ENCODE measurements at regions not wholly inside any gene's neighbourhood (a gene's known extent, or its start where the extent isn't known, plus 50 kb on each side); places are given as distances from the start of the nearest gene placed in this dataset.

GRCh38 chr12:107523775-107524535, 161.6 kb upstream of the PWP1 start (continued):
- TF ChIP-seq, protein P1, sequence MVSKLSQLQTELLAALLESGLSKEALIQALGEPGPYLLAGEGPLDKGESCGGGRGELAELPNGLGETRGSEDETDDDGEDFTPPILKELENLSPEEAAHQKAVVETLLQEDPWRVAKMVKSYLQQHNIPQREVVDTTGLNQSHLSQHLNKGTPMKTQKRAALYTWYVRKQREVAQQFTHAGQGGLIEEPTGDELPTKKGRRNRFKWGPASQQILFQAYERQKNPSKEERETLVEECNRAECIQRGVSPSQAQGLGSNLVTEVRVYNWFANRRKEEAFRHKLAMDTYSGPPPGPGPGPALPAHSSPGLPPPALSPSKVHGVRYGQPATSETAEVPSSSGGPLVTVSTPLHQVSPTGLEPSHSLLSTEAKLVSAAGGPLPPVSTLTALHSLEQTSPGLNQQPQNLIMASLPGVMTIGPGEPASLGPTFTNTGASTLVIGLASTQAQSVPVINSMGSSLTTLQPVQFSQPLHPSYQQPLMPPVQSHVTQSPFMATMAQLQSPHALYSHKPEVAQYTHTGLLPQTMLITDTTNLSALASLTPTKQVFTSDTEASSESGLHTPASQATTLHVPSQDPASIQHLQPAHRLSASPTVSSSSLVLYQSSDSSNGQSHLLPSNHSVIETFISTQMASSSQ (IDR thresholded peaks at IDR 0.05; ENCODE audit: low read depth) = no peak
- TF ChIP-seq, protein P1 (CRISPR knock-in tag; IDR thresholded peaks at IDR 0.05; ENCODE audit: borderline replicate concordance) = no peak
- TF ChIP-seq ZHX2 (IDR thresholded peaks at IDR 0.05; ENCODE audit: low read depth) = no peak
- no peak for TF ChIP-seq ZHX2 (CRISPR knock-in tag; IDR thresholded peaks at IDR 0.05; ENCODE audit: borderline replicate concordance)
- no peak for TF ChIP-seq ISL2 (CRISPR knock-in tag; IDR thresholded peaks at IDR 0.05)
- TF ChIP-seq DPF2 (CRISPR knock-in tag; IDR thresholded peaks at IDR 0.05; ENCODE audit: borderline replicate concordance, low read depth) = no peak
- no peak for TF ChIP-seq DNMT1 (CRISPR knock-in tag; IDR thresholded peaks at IDR 0.05)
- TF ChIP-seq SIN3A (IDR thresholded peaks at IDR 0.05; ENCODE audit: borderline replicate concordance, low read depth, low read length) = no peak
- no peak for TF ChIP-seq BORCS8-MEF2B (CRISPR knock-in tag; IDR thresholded peaks at IDR 0.05)
- TF ChIP-seq TCF12 (IDR thresholded peaks at IDR 0.05) = no peak
- no peak for TF ChIP-seq TCF12 (CRISPR knock-in tag; IDR thresholded peaks at IDR 0.05)
- TF ChIP-seq, protein P2, sequence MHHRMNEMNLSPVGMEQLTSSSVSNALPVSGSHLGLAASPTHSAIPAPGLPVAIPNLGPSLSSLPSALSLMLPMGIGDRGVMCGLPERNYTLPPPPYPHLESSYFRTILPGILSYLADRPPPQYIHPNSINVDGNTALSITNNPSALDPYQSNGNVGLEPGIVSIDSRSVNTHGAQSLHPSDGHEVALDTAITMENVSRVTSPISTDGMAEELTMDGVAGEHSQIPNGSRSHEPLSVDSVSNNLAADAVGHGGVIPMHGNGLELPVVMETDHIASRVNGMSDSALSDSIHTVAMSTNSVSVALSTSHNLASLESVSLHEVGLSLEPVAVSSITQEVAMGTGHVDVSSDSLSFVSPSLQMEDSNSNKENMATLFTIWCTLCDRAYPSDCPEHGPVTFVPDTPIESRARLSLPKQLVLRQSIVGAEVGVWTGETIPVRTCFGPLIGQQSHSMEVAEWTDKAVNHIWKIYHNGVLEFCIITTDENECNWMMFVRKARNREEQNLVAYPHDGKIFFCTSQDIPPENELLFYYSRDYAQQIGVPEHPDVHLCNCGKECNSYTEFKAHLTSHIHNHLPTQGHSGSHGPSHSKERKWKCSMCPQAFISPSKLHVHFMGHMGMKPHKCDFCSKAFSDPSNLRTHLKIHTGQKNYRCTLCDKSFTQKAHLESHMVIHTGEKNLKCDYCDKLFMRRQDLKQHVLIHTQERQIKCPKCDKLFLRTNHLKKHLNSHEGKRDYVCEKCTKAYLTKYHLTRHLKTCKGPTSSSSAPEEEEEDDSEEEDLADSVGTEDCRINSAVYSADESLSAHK (CRISPR knock-in tag; IDR thresholded peaks at IDR 0.05; ENCODE audit: borderline replicate concordance) = no peak
- no peak for TF ChIP-seq SOX6 (IDR thresholded peaks at IDR 0.05)
- TF ChIP-seq SOX6 (CRISPR knock-in tag; IDR thresholded peaks at IDR 0.05) = peak; percentile 48; the same call in 1 of the 2 replicates
- no peak for TF ChIP-seq FIP1L1 (IDR thresholded peaks at IDR 0.05; ENCODE audit: borderline replicate concordance, insufficient read depth, low read depth, low read length)
